GM18873 (cell line): ENCODE measurements at regions not wholly inside any gene's neighbourhood (a gene's known extent, or its start where the extent isn't known, plus 50 kb on each side); places are given as distances from the start of the nearest gene placed in this dataset.

Experiments used
- ATAC-seq: cut with Tn5 transposase; IDR thresholded peaks from one replicate; pipeline ENCODE4 v1.9.1; 2021; ENCODE audit warnings: mild to moderate bottlenecking, moderate library complexity, moderate number of reproducible peaks; ENCODE audit not compliant: unreplicated experiment, low FRiP score

GRCh38 chr2:60260639-60261296 is 292.7 kb downstream of the BCL11A start:
- ATAC-seq: no peak

DNA sequence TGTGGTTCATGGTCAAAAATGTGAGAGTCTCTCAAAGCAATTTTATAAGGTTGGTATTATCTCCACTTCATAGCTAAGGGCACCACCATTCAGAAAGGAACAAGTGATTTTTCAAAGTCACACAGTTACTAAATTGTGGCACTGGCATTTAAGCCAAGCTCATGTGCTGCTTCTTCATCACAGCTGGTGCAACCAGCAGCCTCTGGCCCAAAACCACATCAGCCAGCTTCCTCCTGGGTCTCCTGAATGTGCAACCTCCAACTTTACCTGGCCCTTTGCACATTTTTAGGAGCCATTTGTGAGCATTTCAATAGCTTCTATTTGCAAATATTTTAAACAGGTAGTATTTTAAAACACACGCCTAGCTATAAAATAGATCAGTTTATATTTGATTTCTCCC is 293.7 kb downstream of the BCL11A start:
- ATAC-seq: no peak

DNA sequence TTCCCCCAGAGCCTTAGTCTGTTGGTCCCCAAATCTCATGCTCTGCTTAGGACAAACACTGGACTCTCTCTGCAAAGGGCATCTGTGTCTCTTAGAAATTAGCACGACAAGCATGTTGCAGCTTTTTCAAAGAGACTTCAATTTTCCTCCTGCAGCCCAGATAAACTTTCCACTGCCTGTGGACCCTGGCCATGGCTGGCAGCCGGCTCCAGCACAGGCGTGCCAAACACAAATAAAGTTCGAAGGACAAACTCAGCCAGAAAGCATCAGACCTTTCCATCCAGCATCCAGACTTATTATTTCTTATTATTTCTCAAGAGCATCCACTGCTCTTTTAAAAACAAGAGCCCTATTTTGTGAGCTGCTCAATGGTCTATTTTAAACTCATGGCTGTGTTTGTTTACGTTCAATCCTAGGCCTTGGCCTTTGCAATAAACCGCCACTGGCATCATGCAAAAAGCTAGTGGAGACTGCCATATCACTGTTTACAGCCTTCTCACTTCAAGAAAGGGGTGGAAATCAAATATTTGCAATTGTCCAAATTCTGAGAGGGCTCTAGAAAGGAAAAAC is 300.8 kb downstream of the BCL11A start:
- no peak for ATAC-seq

GRCh38 chr2:60251247-60251646 is 302.2 kb downstream of the BCL11A start:
- ATAC-seq: no peak

DNA sequence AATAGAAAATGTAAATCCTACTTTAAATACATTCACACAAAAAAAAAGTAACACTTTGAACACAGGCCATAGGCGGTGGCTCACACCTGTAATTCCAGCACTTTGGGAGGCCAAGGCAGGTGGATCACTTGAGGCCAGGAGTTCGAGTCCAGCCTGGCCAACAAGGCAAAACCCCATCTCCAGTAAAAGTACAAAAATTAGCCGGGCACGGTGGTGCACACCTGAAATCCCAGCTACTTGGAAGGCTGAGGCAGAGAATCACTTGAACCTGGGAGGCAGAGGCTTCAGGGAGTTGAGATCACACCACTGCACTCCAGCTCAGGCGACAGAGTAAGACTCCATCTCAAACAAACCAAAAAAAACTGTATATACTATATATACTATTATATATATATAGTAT is 303.6 kb downstream of the BCL11A start:
- ATAC-seq: no peak

DNA sequence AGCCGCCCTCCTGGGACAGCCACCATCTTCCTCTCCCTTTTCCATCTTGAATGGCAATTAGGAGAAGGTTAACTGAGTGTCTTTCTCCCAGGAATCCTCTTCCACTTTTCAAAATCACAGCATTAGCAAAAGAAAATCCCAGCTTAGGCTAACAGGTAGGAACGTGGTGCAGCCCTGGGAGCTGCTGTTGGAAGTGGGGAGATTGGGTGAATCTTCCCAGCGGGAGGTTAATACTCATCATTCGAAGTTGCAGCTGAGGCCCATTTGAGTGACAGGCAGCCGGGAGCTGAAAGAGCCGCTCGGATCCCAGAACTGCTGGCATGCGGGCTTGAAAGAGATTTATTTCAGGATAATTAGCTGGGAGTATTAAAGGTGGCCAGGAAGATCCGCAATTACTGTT is 306.0 kb downstream of the BCL11A start:
- no peak for ATAC-seq

DNA sequence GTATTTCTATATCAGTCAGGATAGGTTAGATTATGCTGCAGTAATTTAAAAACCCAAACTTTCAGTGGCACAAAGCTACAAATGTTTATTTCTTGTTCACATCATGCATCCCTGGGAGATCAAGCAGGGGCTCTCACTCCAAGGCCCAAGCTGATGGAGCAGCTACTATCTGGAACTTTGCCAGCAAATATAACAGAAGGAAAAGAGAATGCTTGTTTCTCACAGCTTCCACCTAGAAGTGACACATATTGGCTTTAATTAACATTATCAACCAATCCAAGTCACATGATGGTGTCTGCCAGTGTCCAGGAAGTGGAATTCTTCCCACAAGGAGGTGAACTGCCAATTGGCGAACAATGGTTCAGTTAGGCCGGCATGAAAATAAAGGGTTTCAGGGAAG is 306.9 kb downstream of the BCL11A start:
- ATAC-seq: no peak

DNA sequence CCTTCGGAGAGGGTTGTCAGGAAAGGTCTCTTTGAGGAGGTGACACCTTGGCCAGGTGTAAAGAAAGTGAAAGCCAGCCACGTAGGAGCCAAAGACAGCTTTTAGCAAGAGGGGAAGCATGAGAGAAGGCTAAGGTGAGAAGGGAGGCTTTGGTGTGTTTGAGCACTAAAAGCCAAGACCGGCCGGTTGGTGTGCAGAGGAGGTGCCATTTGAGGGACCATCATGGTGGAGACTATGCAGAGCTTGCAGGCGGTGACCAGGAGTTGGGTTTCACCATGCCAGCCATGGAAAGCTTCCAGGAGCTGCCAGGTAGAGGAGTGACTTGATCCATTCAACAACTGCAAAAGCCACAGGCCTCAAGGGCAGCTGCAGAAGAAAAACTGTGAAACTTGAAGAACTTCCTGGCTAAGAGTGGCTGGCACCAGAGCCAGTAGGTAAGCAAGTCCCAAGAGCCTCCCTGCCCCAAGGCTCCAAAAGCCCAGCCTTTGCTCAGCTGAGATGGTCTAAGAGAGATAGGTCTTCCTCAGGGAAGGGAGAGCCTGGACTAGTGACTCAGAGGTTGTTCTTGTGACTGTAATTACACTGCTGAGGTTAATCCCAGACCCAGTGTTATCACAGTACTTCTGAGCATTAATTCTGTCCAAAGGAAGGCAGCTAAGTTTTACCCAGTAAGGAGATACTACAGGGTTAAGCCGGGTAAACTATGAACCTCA is 319.0 kb downstream of the BCL11A start:
- ATAC-seq: no peak

DNA sequence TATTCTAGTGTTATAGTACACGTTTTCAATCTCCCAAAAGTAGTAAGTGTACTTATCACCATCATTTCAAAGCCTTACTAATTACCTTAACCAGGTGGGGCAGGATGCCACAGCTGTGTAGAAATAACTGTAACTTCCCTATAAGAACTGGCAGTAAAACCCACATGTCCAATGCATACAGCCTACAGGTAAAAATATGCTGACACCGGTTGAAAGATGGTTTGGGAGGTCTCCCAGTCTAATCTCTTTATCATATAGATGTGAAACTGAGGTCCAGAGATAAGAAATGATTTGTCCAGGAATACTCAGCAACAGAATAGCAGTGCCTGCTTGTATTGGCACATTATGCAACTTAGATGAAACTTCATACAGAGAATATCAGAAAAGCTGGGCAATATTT is 322.9 kb downstream of the BCL11A start:
- ATAC-seq: no peak

GRCh38 chr2:60230037-60230436 is 323.4 kb downstream of the BCL11A start:
- no peak for ATAC-seq

GRCh38 chr2:60226943-60227342 is 326.5 kb downstream of the BCL11A start:
- ATAC-seq: no peak

DNA sequence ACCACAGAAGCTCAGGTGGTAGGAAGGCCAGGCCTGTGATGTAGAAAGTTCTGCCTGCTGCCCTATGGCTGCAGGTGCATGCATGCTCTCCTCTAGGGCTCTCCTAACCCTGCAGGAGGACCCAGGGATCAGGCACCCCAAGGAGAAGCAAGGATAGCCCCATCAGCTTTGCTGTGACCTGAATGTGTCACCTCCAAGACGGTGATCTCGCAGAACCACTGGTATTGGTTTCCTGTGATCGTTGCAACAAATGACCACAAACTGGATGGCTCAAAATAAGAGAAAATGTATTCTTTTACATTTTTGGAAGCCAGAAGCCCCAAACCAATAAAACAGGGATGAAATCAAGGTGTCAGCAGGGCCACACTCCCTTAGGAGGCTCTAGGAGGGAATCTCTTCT is 327.3 kb downstream of the BCL11A start:
- ATAC-seq: no peak

GRCh38 chr2:60223859-60224258 is 329.6 kb downstream of the BCL11A start:
- ATAC-seq: no peak

DNA sequence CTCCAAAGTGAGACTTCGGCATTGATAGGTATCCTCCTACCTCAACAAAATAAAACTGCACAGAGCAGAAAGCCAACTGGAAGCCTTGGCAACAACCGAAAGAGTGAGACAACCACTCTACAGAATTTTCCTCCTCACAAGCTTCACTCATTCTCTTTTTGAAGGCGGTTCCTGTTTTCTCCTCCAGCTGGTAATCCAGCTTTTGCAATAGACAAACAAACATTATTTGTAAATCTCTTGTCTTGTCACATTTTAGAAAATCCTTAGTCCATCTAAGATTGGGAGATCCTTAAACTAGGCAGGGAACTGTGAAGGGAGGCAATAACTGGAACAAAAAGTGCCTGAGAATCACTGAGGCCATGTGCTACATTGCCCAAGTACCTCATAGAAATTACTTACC is 332.4 kb downstream of the BCL11A start:
- no peak for ATAC-seq

DNA sequence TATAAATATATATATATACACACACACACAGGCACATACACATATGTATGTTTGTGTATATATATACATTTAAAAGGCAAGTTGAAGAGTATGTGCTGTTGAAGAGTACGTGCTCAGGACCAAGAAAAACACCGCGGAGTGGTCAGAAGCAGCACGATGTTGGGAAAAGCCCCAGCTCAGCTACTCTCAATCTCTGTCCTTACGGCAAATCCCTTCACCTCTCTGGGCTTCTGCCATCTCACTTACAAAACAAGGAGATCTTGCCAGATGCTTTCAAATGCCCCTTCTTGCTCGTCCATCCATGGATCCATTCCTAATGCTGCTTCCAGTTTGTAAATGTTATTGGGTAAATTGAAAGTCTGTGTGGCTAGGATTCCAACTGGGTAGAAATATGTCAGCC is 333.9 kb downstream of the BCL11A start:
- no peak for ATAC-seq

DNA sequence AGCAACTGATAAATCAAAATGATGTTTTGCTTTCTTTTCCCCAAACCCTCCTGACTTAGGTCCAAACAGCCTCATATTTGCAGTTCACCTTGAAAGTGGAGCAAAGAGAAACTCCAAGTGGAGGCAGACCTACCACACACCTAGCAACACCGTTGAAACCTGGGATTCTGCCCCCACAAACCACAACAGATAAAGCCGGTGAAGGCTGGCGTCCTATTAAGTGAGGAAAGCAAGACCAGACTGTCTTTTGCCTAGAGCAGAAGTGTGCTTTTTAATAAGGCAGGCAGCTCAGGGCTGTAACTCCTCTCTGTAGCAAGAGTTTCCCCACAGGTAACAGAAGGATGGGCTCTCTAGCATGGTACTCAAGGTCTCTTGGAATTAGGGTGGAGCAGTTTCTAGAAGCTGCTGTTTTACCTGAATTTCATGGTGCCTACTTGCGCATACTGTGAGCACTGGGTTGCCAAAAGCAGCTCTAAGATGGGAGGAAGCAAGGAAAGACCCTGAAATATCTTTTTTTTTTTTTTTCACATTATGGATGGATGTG is 336.9 kb downstream of the BCL11A start:
- no peak for ATAC-seq

GRCh38 chr2:60215386-60215901 is 338.0 kb downstream of the BCL11A start:
- ATAC-seq: no peak

DNA sequence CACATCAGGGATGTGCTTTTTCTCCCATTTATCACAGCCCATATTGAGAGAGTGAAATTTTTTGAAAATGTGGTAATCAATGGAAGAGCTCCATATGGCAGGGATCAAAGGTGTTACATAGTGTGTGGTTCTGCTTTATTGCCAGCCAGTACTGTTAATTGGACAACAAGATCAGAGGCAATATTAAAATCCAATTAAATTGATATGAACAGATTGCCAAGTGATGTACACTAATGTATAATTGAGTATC is 338.9 kb downstream of the BCL11A start:
- ATAC-seq: no peak

DNA sequence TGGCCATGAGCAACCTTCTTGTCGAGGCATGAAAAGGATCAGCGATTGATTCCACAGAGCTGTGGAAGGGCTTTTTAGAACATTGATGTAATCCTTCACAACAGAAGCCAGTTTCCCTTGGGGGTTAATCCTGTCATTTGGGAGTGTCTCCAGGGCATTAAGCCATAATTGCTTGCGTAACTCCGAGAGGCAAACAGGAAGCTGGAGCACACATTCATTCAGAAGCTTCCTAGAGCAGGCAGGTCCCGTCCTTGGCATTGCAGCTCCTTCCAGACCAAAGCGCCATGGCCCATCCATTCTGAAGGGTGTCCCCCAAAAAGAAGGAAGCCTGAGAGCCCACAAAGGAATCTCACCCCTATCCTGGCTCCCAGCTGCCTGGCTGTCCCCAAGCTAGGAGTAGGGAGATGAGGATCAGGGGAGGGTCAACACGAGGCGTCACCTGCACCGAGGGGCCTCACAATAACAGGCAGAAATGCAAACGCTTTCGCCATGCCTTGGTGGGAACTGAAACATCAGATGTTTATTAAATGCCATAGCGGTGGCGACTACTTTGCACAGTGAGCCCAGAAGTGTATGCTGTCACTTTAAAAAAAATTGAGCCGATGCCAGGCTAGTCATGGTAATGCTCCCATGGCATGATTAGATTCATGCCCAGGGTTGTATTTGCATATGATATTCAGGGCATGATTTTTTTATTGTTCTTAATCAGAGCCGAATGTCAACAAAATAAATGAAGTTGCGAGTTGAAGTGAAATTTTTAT is 339.4 kb downstream of the BCL11A start:
- ATAC-seq: no peak

- no peak for ATAC-seq
These were observed 341.1 kb downstream of the BCL11A start for GRCh38 chr2:60212181-60212945.
